HG02798 (cell line): ENCODE measurements at regions not wholly inside any gene's neighbourhood (a gene's known extent, or its start where the extent isn't known, plus 50 kb on each side); places are given as distances from the start of the nearest gene placed in this dataset.
"Not testable (repeated sequence)": the region's sequence is repeated elsewhere in the genome, so short reads cannot be mapped to it uniquely, and the experiment has no call there.

Source experiments
- ATAC-seq: cut with Tn5 transposase; IDR thresholded peaks from one replicate; pipeline ENCODE4 v1.9.1; 2021; ENCODE audit warnings: mild to moderate bottlenecking; ENCODE audit not compliant: unreplicated experiment, poor library complexity

DNA sequence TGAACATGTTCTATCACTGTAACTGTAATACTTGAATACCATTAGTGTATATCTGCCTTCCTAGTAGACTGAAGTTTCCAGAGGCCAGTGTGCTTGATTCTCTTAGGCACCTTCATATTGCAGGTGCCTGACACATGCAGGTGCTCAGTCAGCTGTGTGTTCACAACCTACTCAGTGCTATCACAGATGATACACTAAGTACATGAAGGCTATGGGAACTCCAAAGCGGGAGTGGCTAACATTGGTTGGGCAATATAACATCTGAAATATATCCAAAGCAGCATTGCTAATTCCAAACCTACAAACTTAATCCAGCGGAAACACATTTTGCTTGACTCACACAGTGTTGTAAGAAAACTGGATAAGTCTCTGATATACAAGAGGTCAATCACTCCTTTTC is 539.3 kb upstream of the ISX start:
- no peak for ATAC-seq

DNA sequence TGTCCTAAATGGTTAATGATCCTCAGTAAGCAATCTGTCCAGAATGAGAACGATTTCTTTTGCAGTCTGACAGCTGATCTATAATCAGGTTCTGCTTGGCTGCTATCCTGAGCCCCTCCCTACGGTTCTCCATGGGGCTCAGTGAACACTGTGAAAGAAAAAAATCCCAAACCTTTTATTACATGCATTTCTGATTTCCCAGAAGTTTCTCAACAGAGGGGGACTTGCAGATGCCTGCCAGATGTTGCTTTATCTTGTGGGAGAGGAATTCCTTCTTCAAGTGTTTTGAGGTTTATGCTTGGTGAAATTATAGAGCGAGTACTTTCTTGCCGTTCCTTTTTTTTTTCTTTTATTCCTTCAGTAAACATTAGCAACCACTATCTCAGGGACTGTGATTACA is 531.9 kb upstream of the ISX start:
- ATAC-seq: no peak

DNA sequence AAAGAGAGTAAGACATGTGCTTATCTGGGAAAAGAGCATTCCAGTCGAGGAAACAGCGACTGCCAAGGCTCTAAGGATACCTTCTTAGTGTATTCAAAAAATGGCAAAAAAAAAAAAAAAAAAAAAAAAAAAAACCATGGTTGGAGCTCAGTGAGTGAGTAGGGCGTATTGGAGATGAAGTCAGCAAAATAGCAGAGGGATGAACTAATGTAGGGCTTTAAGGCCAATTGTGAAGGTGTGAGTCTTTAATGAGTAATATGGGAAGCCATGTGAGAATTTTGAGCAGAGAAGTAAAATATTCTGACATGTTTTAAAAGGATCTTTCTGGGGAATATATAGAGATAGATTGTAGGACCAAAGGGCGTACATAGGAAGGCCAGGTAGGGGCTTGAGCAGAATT is 498.6 kb upstream of the ISX start:
- no peak for ATAC-seq

DNA sequence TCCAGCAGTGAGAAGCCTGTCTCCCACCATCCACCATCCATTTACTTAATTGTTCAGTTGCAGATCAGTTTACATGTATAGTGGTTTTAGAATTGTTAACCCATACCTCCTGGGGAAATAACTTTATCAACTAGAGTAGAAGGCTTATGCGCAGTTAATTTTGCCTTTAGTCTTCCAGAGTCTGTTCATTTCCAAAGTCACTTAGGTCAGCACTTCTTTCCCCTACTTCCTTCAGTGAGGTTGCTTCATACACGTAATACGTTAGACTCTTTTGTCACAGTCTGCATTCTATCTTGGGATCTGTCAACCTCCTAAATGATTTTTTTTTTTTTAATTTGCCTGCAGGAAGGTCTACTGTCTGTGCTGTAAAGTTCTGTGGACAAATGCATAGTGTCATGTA is 495.6 kb upstream of the ISX start:
- ATAC-seq: no peak

DNA sequence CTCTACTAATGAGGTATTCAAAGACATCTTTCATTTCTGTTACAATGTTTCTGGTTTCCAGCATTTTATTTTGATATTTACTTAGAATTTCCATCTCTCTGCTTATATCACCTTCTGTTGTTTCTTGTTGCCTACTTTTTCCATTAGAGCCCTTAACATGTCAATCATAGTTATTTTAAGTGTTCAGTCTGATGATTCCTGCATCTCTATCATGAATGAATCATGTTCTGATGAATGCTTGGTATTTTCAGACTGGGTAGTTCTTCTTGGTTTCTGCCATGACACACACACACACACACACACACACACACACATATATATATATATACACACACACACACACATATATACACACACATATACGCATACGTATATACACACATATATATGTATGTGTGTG is 486.4 kb upstream of the ISX start:
- no peak for ATAC-seq

DNA sequence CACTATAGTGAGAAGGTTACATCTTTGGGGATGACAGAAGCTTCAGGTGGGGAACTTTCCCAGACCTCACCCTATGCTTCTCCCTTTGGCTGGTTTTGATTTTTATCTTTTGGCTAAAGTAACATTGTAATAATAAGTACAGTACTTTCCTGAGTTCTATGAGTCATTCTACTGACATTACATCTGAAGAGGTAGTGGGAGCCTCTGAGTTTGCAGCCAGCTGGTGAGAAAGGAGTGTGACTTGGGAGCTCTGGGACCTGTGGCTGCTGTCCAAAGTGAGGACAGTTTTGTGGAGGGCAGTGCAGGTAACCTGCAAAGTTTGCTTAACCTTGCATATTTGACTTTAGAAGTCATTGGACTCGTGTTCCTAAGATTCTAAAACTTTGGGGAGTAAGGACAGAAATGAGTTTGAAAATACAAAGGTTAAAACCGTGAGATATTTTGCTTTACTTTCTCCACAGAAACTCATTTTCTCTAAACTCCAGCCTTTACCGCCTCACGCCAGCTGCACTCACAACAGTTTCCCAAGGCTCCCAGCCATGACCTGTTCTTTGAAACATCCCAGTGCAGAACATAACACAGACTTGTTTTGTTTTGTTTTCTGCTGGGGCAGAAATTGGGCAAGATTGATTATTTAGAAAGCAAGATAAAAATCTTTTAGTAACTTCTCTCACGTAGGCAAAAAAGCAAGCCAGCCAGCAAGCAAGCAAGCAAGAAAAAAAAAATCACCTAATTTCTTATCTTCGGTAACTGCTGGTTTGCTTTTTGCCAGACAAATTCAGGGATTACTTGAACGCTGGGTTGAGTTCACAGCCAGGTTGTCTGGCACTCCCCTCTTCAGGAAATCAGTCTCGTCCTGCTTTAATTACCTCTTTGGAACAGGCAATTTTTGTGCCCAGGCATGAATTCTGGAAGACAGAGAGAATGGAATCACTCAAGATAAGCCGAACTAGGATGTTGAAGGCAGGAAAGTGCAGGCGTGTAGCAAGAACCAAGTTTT is 478.3 kb upstream of the ISX start:
- no peak for ATAC-seq

DNA sequence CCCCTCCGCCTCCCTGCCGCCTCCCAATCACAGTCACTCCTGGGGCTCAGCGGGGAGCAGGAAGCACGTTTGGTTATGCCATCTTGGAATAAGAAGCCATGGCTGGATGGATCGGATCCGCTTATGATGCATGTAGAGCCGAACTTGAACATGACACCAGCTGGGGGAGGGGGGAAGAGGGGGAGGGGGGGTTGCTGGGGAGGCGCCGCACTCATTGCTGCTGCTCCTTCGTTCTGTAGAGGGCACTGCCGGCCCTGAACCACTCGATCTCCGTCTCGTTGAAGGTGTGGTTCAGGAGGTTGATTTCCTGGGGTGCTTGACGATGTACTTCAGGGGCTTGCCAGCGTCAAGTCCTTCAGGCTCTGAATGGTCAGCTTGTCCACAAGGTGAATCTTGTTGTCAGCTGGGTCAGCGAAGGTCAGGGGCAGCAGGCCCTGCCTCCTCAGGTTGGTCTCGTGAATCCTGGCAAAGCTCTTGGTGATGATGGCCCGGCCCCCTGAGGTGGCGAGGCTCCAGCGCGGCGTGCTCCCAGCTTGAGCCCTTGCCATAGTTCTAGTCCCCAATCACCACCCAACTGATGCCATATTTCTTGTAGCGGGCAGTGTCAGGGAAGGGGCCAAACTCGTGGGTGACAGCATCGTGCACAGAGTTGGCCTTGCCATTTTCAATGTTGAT is 476.9 kb upstream of the ISX start:
- ATAC-seq: no peak

DNA sequence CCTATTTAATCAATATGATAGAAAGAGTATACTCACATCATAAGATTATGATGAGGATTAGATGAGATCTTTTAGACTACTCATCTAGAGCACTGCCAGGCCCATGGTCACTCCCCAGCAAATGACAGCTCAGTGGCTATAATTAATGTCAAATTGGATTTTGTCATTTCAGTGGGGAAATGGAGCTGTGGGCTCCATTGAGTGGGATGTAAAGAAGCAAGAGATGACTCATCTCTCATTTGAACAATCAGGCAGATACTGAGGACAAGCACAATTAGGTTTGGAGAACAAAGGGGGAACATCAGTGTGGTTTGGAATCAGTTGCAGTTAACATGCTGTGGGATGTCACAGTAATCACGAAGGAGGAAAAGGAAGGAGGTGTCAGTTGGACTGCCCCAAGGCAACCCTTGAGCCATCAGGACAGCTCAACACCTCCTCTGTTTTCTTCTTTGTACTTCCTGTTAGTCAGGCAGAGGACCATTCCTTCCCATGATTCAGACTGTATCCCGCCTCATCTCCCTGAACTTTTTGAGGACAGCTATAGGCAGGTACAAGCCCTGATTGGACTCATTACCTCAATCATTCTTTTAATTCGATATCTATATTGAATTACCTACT is 473.7 kb upstream of the ISX start:
- ATAC-seq: no peak

DNA sequence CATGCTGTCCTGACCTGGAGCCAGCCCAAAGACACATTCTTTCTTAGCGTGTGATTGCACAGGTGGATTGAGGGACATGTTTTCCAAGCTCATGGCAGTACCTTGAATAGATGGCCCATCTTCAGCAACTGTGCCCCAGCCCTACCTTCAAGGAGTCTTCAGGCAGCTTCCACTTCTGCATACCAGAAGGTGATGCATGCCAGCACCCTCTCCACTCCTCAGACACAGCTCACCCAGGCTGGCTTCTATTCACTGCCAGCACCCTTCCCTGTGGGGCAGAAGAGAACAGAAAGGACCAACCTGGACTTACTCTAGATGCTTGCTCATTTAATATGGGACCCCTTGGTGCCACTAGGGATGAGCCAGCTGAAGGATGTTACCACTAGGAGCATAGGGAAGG is 466.4 kb upstream of the ISX start:
- no peak for ATAC-seq

DNA sequence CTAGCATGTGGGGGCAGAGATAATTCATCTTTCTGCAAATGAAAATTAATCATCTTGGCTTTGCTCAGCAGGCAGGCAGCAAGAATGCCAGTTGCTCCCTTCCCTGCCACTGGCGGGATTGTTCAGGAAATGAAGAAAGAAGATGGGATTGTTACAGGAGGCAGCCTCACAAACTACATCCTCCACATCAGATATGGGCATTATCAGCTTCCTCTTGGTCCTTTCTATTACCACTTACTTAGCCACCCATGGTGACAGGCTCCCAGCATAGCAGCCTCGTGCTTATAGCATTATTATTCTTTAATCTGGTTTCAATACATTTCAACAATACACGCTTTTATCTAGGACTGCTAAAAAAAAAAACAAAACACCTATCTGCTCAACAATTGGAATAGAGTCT is 461.6 kb upstream of the ISX start:
- no peak for ATAC-seq

DNA sequence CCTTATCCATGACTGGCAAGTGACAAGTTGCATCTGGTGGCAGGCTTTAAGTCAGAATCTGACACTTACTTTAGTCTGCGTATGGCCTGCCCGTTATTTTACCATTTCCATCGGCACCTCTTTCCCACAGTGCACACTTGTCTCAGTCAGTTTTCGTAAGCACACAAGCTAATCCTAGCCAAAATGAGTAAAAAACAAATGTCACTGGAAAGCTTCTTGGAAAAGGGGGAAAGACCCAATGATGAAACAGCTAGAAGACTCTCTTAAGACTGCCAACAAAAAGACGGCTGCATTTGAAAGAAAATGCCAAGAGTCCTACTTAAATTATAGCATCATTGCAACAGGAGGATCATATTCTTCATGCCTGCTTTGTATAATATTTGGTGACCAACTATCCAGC is 457.9 kb upstream of the ISX start:
- ATAC-seq: no peak

DNA sequence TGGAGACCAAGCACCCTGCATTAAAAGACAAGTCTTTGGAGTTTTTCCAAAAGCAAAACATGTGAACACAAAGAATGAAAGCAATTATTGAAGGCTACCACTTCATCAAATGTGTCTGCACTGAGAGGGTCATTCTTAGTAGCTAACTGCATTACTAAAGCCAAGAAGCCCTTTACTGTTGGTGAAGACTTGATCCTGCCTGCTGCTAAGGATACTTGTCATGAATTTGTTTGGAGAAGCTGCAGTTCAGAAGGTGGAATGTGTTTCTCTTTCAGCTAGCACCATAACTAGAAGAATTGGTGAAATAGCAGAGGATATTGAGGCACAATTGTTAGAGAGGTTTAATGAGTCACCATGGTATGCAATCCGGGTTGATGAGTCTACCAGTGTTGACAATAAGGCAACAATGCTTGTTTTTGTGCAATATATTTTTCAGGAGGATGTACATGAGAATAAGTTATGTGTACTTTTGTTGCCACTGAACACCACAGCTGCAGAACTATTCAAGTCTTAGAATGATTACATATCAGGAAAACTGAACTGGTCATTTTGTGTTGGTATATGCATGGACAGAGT is 457.3 kb upstream of the ISX start:
- ATAC-seq: no peak

DNA sequence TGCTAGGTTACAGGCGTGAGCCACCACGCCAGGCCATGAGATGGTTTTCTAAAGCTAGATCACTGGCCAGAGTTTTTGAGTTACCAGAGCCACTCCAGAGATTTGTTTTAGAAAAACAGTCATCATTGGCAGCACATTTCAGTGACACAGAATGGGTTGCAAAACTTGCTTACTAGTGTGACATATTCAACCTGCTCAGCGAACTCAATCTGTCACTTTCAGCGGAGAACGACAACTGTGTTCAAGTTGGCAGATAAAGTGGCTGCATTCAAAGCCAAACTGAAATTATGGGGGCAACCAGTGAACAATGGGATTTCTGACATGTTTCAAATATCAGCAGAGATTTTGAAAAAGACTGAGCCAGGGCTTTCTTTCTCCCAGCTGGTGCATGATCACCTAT is 456.3 kb upstream of the ISX start:
- no peak for ATAC-seq

DNA sequence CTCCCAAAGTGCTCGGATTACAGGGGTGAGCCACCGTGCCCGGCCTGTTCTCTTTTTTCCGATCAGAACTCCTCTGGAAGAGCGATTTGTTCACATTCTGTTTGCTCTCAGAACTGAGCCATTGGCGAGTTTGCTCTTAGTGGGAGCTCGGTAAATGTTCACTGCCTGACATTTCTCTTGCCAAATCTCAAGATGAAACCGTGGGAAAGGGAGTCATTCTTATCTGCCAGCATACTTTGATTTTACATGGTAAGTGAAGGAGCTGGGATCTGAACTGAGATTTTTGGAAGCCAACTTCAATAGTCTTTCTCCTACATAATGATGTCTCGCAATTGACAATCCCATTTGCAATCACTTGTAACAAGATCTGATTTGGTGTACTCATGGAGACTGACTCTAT is 445.8 kb upstream of the ISX start:
- ATAC-seq: no peak

DNA sequence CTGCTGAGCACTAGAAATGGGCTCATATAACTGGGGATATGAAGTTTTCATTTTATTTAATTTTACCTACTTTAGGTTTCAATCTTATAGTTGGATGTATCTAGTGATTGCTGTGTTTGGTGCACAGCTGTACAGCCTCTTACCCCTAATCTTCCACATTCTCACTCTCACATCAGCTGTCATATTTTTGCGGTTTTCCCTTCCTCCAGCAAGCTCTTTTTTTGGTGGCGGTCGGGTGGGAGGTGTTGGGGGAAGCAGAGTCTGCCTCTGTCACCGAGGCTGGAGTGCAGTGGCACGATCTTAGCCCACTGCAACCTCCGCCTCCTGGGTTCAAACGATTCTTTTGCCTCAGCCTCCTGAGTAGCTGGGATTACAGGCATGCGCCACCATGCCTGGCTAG is 445.1 kb upstream of the ISX start:
- no peak for ATAC-seq

DNA sequence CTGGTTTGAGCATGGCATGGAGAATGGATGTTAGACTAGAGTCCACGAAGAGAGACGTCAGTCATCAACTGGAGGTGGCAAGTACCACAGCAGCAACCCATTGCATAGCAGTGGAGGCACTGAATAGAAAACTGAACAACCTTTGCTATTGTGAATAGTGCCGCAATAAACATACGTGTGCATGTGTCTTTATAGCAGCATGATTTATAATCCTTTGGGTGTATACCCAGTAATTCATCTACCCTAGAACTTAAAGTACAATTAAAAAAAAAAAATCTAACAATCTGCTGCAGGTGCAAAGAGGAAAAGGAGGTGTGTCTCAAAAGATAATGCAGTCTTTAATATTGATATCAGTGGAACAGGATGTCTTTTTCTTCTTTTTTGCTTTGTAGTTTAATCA is 443.4 kb upstream of the ISX start:
- ATAC-seq: no peak

DNA sequence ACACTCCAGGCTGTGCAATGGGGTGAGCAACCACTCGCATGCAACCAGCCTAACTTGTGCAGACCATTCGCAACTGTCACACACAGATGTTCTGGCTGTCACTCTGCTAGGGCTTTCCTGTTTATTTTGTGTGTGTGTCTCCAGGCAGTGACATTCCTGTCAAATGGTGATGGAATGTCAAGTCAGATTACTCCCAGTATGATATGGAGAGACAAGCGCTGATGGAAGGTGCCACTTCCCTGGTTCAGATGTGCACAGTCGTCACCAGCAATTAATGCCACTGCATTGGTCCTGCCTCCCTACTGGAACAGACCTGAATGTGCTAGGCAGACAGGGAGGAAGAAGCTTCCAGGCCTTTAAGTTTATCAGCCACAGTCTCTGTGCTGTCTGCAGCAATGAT is 442.4 kb upstream of the ISX start:
- ATAC-seq: no peak

DNA sequence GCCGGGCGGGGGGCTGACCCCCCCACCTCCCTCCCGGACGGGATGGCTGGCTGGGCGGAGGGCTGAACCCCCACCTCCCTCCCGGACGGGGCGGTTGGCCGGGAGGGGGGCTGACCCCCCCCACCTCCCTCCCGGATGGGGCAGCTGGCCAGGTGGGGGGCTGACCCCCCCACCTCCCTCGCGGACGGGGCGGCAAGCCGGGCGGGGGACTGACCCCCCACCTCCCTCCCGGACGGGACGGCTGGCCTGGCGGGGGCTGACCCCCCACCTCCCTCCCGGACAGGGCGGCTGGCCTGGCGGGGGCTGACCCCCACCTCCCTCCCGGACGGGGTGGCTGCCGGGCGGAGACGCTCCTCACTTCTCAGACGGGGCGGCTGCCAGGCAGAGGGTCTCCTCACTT is 440.1 kb upstream of the ISX start:
- not testable (repeated sequence) for ATAC-seq

DNA sequence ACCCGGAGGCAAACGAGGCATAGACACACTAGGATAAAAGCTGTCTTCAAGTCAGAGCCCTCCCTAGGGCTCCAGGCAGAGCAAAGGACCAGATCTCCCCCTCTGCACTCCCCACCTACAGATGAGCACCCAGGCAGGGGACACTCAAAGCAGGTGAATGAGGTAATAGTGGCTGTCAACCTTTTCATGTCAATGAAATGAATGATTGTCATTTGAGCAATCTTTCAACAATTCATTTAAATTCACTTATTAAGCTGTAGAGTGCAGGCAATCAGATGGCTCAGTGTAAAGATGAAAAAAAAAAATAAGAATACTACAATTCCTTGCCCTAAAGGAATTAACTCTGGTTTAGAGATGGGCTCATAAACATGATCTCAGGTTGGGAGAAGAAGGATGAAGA is 427.8 kb upstream of the ISX start:
- no peak for ATAC-seq

DNA sequence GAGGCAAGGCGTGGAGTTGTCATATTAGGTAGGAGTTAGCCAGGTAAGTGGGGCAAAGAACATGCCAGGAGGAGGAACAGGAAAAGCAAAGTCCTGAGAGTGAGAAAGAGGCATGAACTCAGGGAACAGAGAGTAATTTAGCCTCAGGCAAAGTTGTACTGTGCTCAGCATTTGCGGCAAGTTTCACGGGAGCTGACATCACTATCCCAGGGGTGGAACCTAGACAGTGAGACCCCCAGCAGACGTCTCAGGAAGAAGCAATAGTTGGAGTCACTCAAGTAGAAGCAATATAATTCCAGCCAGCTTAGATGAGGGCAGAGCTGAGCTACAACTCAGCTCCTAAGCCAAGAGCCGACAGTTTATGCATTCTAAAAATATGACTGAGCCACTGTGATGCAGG is 426.0 kb upstream of the ISX start:
- no peak for ATAC-seq

DNA sequence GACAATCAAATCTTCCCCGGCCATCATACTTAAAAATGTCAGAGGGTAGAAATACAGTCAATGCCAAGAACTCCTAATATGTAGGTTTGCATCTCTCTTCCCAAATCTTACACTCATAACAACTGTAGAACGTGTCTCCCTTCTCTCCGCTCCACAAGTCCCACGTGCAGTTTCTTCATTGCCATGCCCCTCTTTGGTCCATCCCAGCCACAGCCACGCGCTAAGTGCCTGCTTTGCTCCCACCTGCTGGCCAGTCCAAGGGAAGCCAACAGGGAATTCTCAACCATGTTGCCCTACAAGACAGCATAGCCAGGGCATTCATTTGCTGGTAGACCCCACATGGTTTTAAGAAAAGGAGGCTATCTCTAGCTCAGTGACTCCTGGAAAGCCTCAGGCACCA is 420.6 kb upstream of the ISX start:
- ATAC-seq: no peak
